Right lobe of liver (tissue), 4 donors: ENCODE measurements at regions not wholly inside any gene's neighbourhood (a gene's known extent, or its start where the extent isn't known, plus 50 kb on each side); places are given as distances from the start of the nearest gene placed in this dataset.

Experiments
- POLR2A ChIP-seq: fragments of 450-650 bp; IDR thresholded peaks from one replicate; pipeline ENCODE4 v1.6.1; 2017; ENCODE audit warnings: antibody characterized with exemption, mild to moderate bottlenecking
- TF ChIP-seq, protein P1 (sequence below), 4 donors: fragments of 200-600 bp in 3 of 4; fragments of 450-650 bp in 1 of 4; IDR thresholded peaks; one replicate each; pipeline versions ENCODE4 v1.5.1 to v1.8.0; 2016 to 2022; ENCODE audit warnings: antibody characterized with exemption in 4 of 4, mild to moderate bottlenecking in 2 of 4
- donor health status: DM: no; HTN: no; CAD: no.
- donor health status: DM: no; HTN: no; CAD: no.
- donor health status: DM: no; HTN: yes; CAD: no.

GRCh38 chr13:44759384-44760360 lies 183.5 kb upstream of the TSC22D1 start:
- no peak for TF ChIP-seq POLR2A
- TF ChIP-seq, protein P1, sequence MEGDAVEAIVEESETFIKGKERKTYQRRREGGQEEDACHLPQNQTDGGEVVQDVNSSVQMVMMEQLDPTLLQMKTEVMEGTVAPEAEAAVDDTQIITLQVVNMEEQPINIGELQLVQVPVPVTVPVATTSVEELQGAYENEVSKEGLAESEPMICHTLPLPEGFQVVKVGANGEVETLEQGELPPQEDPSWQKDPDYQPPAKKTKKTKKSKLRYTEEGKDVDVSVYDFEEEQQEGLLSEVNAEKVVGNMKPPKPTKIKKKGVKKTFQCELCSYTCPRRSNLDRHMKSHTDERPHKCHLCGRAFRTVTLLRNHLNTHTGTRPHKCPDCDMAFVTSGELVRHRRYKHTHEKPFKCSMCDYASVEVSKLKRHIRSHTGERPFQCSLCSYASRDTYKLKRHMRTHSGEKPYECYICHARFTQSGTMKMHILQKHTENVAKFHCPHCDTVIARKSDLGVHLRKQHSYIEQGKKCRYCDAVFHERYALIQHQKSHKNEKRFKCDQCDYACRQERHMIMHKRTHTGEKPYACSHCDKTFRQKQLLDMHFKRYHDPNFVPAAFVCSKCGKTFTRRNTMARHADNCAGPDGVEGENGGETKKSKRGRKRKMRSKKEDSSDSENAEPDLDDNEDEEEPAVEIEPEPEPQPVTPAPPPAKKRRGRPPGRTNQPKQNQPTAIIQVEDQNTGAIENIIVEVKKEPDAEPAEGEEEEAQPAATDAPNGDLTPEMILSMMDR (IDR thresholded peaks at IDR 0.05): no peak
